Heart left ventricle (tissue), 16 donors: ENCODE measurements at regions not wholly inside any gene's neighbourhood (a gene's known extent, or its start where the extent isn't known, plus 50 kb on each side); places are given as distances from the start of the nearest gene placed in this dataset.

ENCODE experiments used
- ATAC-seq, 4 donors: fragments of 200-7000 bp; cut with Tn5 transposase; one replicate each; pipeline ENCODE4 v1.9.1; 2020 to 2022; ENCODE audit warnings: moderate library complexity in 4 of 4, mild to moderate bottlenecking in 3 of 4, moderate number of reproducible peaks in 1 of 4
- DNase-seq, 5 donors: peaks; one replicate each; pipeline ENCODE4 v3.0.0-alpha.2; 2020
- H3K27ac ChIP-seq, 12 donors: fragments of 200-600 bp; sonication (generic) in 4 of 12; one replicate each; pipeline versions ENCODE4 v1.5.0 to v1.8.0; 2016 to 2022; ENCODE audit warnings: mild to moderate bottlenecking in 2 of 12
- H3K27me3 ChIP-seq, 9 donors: fragments of 200-600 bp; sonication (generic) in 2 of 9; one replicate each; pipeline versions ENCODE4 v1.5.1 to v1.8.0; 2016 to 2022; ENCODE audit warnings: mild to moderate bottlenecking in 3 of 9
- H3K36me3 ChIP-seq, 9 donors: fragments of 200-600 bp; sonication (generic) in 2 of 9; one replicate each; pipeline versions ENCODE4 v1.5.0 to v1.8.0; 2018 to 2022; ENCODE audit warnings: mild to moderate bottlenecking in 2 of 9
- H3K4me1 ChIP-seq, 12 donors: fragments of 200-600 bp; sonication (generic) in 4 of 12; one replicate each; pipeline versions ENCODE4 v1.5.0 to v1.8.0; 2016 to 2022; ENCODE audit warnings: mild to moderate bottlenecking in 3 of 12
- H3K4me3 ChIP-seq, 12 donors: fragments of 200-600 bp; sonication (generic) in 4 of 12; one replicate each; pipeline versions ENCODE4 v1.5.0 to v1.8.0; 2017 to 2022; ENCODE audit warnings: mild to moderate bottlenecking in 9 of 12, moderate library complexity in 4 of 12
- H3K9me3 ChIP-seq, 12 donors: fragments of 200-600 bp; sonication (generic) in 4 of 12; one replicate each; pipeline versions ENCODE4 v1.5.0 to v1.8.0; 2016 to 2022; ENCODE audit warnings: mild to moderate bottlenecking in 1 of 12
- CTCF ChIP-seq, 12 donors: fragments of 200-600 bp; sonication (generic) in 4 of 12; IDR thresholded peaks; one replicate each; pipeline versions ENCODE4 v1.5.0 to v1.8.0; 2018 to 2022; ENCODE audit warnings: antibody characterized with exemption in 12 of 12, mild to moderate bottlenecking in 5 of 12
- POLR2A ChIP-seq, 2 donors: fragments of 450-650 bp; IDR thresholded peaks; one replicate each; pipeline ENCODE4 v1.6.1; 2017; ENCODE audit warnings: antibody characterized with exemption in 2 of 2, mild to moderate bottlenecking in 2 of 2, moderate library complexity in 2 of 2
- WGBS, 4 donors: extraction: QIAGEN DNeasy Blood & Tissue Kit in 2 of 4; methylation state at CpG; one replicate each; pipeline versions ENCODE4 v1.1.5 to v1.1.7; 2013 to 2018; 5-methylcytosine and 5-hydroxymethylcytosine counted together
- intact Hi-C, 10 donors: fragments of 100-400 bp; cut with DNase I; formaldehyde crosslinking; loops; one replicate each; pipeline versions ENCODE4 v1.11.1 to v1.14.2; 2022
- donor health status: ischemic (EF 13 %, LVEDD 7.1; RV severe dilation, severe dysfunction).
- donor health status: healthy with polysubstance abuse.
- donor health status: DM: no; HTN: yes; CAD: no.
- donor health status: DM: no; HTN: no; CAD: no.
- donor health status: ischemic (EF 25% LVEDD 6.9; RV normal size, moderate dysfunction).
- donor health status: ischemic (EF 25% LVEDD 5.7; RV mildly dilated, moderate dysfunction).
- donor health status: healthy.
- donor health status: DM: yes; HTN: yes; CAD: no.
- donor health status: ischemic (EF 35%, LVEDD 5.7; RV mildly dilated, moderate dysfunction).
- donor health status: nonischemic (EF 11% LVEDD 7.7; RV severe dilation, severe dysfunction).
- donor health status: DM: yes; HTN: yes; CAD: no.
- donor health status: PGD.
- donor health status: ischemic (EF 29% LVEDD 5.4; RV normal size, mild dysfunction).
- donor health status: nonischemic (EF 23%, LVEDD 6.1; RV moderate dilation, normal function).

DNA sequence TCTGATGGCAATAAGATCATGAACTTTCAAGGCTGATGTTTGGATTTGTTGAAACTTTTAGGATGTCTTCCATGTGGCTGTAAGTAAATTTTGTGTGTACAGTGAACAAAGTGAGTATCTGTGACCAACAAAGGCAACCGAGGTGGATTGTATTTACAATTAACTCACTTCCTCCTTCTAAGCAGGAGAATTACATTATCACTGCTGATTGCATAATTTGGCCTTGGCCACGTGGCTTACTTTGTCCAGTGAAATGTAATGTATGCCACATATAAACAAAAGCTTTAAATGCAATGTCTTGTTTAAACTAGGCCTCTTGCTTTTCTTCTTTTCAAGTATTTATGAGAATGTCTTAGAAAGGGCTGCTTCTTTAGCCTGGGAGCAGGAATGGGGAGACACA is 66.3 kb upstream of the MAD2L1 start:
- intact Hi-C loops, result no loop called here
- no peaks in the 10 kb centered on the region for H3K27me3 ChIP-seq
- no peak for TF ChIP-seq POLR2A (IDR thresholded peaks at IDR 0.05)
- TF ChIP-seq CTCF (IDR thresholded peaks at IDR 0.05), result no peak
- no peak overlapping the region for H3K4me3 ChIP-seq
- WGBS, 4 donors, result 32 to 44% (median 41%) methylated on average over 2 of the region's 2 CpGs
- H3K4me1 ChIP-seq, result no peaks in the 10 kb centered on the region
- peaks cover 0 to 5% (median 0%) of the 10 kb centered on the region in 12 donors for H3K9me3 ChIP-seq
- no peak overlapping the region for H3K27ac ChIP-seq
- no peaks in the 10 kb centered on the region for H3K36me3 ChIP-seq
- no peak for ATAC-seq
- no peak for DNase-seq

- TF ChIP-seq CTCF (IDR thresholded peaks at IDR 0.05) (no peak), POLR2A (IDR thresholded peaks at IDR 0.05) (no peak)
- no peak for ATAC-seq
- Histone ChIP-seq H3K27ac (no peak overlapping the region), H3K9me3 (peaks cover 0 to 5% (median 0%) of the 10 kb centered on the region in 12 donors), H3K36me3 (no peaks in the 10 kb centered on the region), H3K4me1 (no peaks in the 10 kb centered on the region), H3K4me3 (no peak overlapping the region), H3K27me3 (no peaks in the 10 kb centered on the region)
- 70 to 83% (median 81%) methylated on average over 2 of the region's 2 CpGs for WGBS, 4 donors
- intact Hi-C loops, result no loop called here
- DNase-seq, result no peak
These were observed 64.1 kb upstream of the MAD2L1 start for GRCh38 chr4:120130786-120131185.
